ELR (cell line): ENCODE measurements at regions not wholly inside any gene's neighbourhood (a gene's known extent, or its start where the extent isn't known, plus 50 kb on each side); places are given as distances from the start of the nearest gene placed in this dataset.
"Not testable (repeated sequence)": the region's sequence is repeated elsewhere in the genome, so short reads cannot be mapped to it uniquely, and the experiment has no call there.

Experiments
- DNase-seq: peaks from one replicate; pipeline ENCODE4 v3.0.0-alpha.2; 2015; ENCODE audit warnings: low read depth

DNA sequence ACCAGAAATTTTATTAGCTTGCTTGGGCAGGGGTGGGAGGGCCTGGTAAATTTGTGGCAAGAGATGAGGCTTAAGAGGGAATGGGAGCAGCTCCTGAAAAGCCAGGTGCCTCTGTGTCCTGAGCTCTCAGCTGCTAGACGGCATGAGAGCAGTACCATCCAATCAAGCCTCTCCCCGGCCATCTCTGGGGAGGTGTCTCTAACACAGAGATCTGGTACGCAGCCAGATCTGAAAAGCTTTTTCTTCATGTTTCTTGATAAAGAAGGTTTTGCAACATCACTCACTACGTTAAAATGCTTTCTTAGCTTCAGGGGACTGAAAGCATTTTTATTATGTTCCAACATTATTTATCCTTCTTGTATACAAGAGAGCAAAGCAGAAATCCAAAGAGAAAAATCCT, 488.2 kb downstream of the RBFOX1 start:
- DNase-seq = no peak

DNA sequence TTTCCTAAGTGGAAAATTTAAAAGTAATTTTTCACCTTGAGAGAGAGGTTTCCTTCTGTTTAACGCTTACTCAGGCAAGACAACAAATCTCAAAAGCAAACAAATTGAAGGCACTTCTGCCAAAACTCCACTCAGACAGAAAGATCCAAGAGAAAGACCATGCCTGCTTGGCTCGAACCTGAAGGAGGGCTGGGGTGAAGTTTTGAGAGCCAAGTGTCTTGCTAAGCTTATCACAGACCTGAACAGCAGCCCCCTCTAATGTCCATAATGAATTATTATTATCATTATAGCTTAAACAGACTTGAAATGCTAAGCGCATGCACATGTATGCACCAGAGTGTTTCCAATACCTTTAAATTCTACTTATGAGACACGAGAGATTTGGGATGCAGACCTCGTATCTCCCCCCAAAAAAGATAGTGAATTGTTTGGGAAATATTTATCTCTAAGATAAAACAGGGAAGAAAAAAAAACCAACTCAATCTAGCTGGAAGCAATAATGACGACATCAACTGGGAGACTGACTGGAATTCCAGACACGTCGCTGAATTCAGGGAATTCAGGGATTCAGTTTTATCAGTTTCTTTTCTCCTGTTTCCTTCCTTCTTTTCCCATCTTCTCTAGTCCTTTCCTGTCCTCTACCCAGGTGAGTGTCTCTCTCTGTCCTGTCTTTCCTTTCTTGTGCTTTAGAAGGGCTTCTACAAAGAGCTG, 473.2 kb downstream of the RBFOX1 start:
- DNase-seq = no peak

- DNase-seq = no peak
Measured at GRCh38 chr16:7804635-7805195, 472.1 kb downstream of the RBFOX1 start.

GRCh38 chr16:7792346-7792745, 459.7 kb downstream of the RBFOX1 start:
- DNase-seq = no peak

DNA sequence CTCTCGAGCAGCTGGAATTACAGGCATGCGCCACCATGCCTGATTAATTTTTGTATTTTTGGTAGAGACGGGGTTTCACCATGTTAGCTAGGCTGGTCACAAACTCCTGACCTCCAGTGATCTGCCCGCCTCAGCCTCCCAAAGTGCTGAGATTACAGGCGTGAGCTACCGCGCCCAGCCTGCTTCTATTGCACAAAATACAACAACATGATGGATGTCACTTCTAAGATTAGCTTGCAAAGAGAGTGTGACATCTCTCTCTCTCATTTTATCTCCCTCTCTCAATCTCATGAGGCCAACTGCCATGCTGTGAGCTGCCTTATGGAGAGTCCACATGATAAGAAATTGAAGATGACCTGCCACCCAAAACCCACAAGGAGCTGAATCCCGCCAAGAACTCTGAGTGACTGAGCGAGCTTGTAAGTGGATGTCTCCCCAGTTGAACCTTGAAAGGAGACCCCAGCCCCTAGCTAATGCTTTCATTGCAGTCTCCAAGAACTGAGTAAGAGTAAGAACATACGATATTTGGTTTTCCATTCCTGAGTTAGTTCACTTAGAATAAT, 458.5 kb downstream of the RBFOX1 start:
- DNase-seq = no peak

DNA sequence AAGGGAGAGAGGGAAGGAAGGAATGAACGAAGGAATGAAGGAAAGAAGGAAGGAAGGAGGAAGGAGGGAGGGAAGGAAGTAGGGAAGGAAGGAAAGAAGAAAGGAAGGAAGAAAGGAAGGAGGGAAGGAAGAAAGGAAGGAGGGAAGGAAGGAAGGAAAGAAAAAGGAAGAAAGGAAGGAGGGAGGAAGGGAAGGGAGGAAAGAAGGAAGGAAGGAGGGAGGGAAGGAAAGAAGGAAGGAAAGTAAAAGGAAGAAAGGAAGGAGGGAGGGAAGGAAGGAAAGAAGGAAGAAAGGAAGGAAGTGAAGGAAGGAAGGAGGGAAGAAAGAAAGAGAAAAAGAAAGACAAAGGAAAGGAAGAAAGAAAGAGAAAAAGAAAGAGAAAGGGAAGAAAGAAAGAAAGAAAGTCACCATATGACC, 442.4 kb downstream of the RBFOX1 start:
- DNase-seq = no peak

DNA sequence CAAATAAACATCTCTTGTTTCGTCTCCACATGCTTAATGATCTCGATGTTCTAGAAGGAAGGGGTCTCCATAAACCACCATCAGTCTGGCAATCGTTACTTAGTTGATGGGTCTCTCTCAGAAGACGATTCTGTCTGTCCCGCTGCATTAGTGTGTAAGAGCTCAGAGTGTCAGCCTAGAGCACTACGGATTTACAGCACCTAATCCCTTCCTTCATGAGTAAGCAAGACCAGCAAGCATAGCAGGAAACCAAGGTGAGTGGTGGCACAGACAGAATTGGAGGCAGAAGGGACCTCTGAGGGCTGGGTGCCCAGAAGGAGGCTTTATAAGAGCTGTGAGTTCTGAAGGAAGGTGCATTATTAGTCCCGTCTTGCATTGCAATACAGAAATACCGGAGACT, 440.1 kb downstream of the RBFOX1 start:
- no peak for DNase-seq

- DNase-seq = not testable (repeated sequence)
Measured at GRCh38 chr16:7769091-7769490, 436.4 kb downstream of the RBFOX1 start.

DNA sequence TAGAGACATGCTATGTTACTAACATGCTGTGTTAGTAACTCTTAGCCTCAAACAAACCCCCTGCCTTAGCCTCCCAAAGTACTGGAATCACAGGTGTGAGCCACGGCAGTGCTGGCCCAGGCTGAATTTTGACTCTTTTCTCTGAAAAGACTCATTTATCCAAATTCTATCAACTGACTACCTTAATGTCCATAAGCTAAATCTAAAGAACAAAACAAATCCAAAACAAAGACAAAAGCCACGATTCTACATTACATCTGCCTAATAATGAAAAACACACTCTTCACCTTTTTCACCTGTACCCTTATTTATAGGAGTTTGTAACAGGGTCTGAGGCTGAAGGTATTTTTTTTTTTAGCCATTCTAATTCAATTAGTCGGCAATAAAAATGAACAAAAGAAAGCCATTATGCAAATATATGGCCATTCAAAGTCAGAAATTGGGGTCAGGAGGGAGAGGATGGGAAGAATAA, 432.5 kb downstream of the RBFOX1 start:
- no peak for DNase-seq

GRCh38 chr16:7763111-7763510, 430.5 kb downstream of the RBFOX1 start:
- no peak for DNase-seq
